ENCODE measurements at regions not wholly inside any gene's neighbourhood (a gene's known extent, or its start where the extent isn't known, plus 50 kb on each side); places are given as distances from the start of the nearest gene placed in this dataset.

GRCh38 chr15:39205506-39206371, 375.1 kb upstream of the THBS1 start:
- H3K4me2 ChIP-seq, result no peak overlapping the region
- no peaks in the 10 kb centered on the region for H3F3A ChIP-seq (replicated peaks; ENCODE audit: insufficient read depth)
- TF ChIP-seq USF1 (IDR thresholded peaks at IDR 0.05; ENCODE audit: borderline replicate concordance, low read depth) (no peak), CTCF (IDR thresholded peaks at IDR 0.05) (no peak), RXRA (IDR thresholded peaks at IDR 0.05; ENCODE audit: borderline replicate concordance, low read depth) (no peak), FOXJ3 (CRISPR knock-in tag; IDR thresholded peaks at IDR 0.05) (no peak), NFIC (IDR thresholded peaks at IDR 0.05; ENCODE audit: borderline replicate concordance) (no peak), EP300 (IDR thresholded peaks at IDR 0.05; ENCODE audit: borderline replicate concordance in 1 of 2, low read depth in 1 of 2, low read length in 1 of 2) (no peak), MXI1 (IDR thresholded peaks at IDR 0.05; ENCODE audit: low read depth, low read length) (no peak), GATA2 (CRISPR knock-in tag; IDR thresholded peaks at IDR 0.05) (no peak), CHD2 (IDR thresholded peaks at IDR 0.05; ENCODE audit: low read length, partially characterized antibody) (no peak), RCOR1 (IDR thresholded peaks at IDR 0.05; ENCODE audit: low read length) (no peak), SMC3 (IDR thresholded peaks at IDR 0.05; ENCODE audit: low read depth, low read length) (no peak), RAD21 (IDR thresholded peaks at IDR 0.05; ENCODE audit: low read length) (no peak), EZH2phosphoT487 (IDR thresholded peaks at IDR 0.05; ENCODE audit: borderline replicate concordance, low read depth) (no peak), NRF1 (IDR thresholded peaks at IDR 0.05; ENCODE audit: low read depth, low read length) (no peak), TAF1 (IDR thresholded peaks at IDR 0.05; ENCODE audit: borderline replicate concordance, low read depth, low read length) (no peak), FOSL2 (IDR thresholded peaks at IDR 0.05; ENCODE audit: borderline replicate concordance, low read depth) (no peak), GABPA (IDR thresholded peaks at IDR 0.05; ENCODE audit: low read depth) (no peak)
- TF ChIP-seq, protein P1, sequence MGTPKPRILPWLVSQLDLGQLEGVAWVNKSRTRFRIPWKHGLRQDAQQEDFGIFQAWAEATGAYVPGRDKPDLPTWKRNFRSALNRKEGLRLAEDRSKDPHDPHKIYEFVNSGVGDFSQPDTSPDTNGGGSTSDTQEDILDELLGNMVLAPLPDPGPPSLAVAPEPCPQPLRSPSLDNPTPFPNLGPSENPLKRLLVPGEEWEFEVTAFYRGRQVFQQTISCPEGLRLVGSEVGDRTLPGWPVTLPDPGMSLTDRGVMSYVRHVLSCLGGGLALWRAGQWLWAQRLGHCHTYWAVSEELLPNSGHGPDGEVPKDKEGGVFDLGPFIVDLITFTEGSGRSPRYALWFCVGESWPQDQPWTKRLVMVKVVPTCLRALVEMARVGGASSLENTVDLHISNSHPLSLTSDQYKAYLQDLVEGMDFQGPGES (IDR thresholded peaks at IDR 0.05; ENCODE audit: low read depth, low read length), result no peak
- TF ChIP-seq, protein P2, sequence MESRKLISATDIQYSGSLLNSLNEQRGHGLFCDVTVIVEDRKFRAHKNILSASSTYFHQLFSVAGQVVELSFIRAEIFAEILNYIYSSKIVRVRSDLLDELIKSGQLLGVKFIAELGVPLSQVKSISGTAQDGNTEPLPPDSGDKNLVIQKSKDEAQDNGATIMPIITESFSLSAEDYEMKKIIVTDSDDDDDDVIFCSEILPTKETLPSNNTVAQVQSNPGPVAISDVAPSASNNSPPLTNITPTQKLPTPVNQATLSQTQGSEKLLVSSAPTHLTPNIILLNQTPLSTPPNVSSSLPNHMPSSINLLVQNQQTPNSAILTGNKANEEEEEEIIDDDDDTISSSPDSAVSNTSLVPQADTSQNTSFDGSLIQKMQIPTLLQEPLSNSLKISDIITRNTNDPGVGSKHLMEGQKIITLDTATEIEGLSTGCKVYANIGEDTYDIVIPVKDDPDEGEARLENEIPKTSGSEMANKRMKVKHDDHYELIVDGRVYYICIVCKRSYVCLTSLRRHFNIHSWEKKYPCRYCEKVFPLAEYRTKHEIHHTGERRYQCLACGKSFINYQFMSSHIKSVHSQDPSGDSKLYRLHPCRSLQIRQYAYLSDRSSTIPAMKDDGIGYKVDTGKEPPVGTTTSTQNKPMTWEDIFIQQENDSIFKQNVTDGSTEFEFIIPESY (IDR thresholded peaks at IDR 0.05; ENCODE audit: borderline replicate concordance, low read depth), result no peak
- TF ChIP-seq, protein P3, sequence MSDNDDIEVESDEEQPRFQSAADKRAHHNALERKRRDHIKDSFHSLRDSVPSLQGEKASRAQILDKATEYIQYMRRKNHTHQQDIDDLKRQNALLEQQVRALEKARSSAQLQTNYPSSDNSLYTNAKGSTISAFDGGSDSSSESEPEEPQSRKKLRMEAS (IDR thresholded peaks at IDR 0.05; ENCODE audit: low read depth), result no peak
- no peaks in the 10 kb centered on the region for H3K79me2 ChIP-seq (ENCODE audit: insufficient read depth)
- 83% methylated on average over 4 of the region's 4 CpGs for WGBS (ENCODE audit: low lambda C conversion rate)
- no peak overlapping the region for H3K4me3 ChIP-seq (ENCODE audit: low read depth in 2 of 2, low read length in 1 of 2)
- no peaks in the 10 kb centered on the region for H3K27me3 ChIP-seq (ENCODE audit: insufficient read depth)
- ChIA-PET POLR2A (no interaction called here), CTCF (interaction anchor here (1.0 kb wide), 1 partner anchor 9 kb away, joined by 3 read pairs; no protein-coding TSS in a partner anchor)
- H4K20me1 ChIP-seq (ENCODE audit: insufficient read depth), result no peaks in the 10 kb centered on the region
- no peak overlapping the region for H3K9ac ChIP-seq
- H3K9me3 ChIP-seq, result 0 out of 2 replicates have a peak, but pooled peaks cover under 1% of the 10 kb centered on the region
- no peak overlapping the region for H2AFZ ChIP-seq (ENCODE audit: low read depth)
- no peaks in the 10 kb centered on the region for H3K36me3 ChIP-seq (replicated peaks in 1 of 2; ENCODE audit: control insufficient read depth in 1 of 2, insufficient read depth in 2 of 2, low read length in 1 of 2)
- H3K27ac ChIP-seq (ENCODE audit: low read depth in 2 of 2, low read length in 1 of 2), result no peak overlapping the region
- DNase-seq, result no peak
- peaks cover 0 to 13% of the 10 kb centered on the region in 2 experiments; a peak in 1 of 4 replicates for H3K4me1 ChIP-seq (ENCODE audit: control insufficient read depth in 1 of 2, insufficient read depth in 2 of 2, low read depth in 1 of 2, low read length in 1 of 2)
- no peaks in the 10 kb centered on the region for H3K9me2 ChIP-seq

All from SK-N-SH (cell line).